ENCODE measurements at regions not wholly inside any gene's neighbourhood (a gene's known extent, or its start where the extent isn't known, plus 50 kb on each side); places are given as distances from the start of the nearest gene placed in this dataset.
"Not testable (repeated sequence)": the region's sequence is repeated elsewhere in the genome, so short reads cannot be mapped to it uniquely, and the experiment has no call there.

GRCh38 chr3:154625756-154626155 lies 195.8 kb upstream of the GPR149 start:
- Mint-ChIP-seq H3K4me1 (ENCODE audit: low read depth) (no peaks in the 10 kb centered on the region), H3K36me3 (ENCODE audit: low read depth) (no peaks in the 10 kb centered on the region), H3K9me3 (ENCODE audit: low read depth) (peaks cover 31% of the 10 kb centered on the region), H3K4me3 (ENCODE audit: unreplicated experiment) (no peak overlapping the region), H3K27ac (ENCODE audit: unreplicated experiment) (no peak overlapping the region), H3K27me3 (ENCODE audit: low read depth) (no peaks in the 10 kb centered on the region)
- DNase-seq (ENCODE audit: low spot score), result no peak
- TF ChIP-seq, protein P1, sequence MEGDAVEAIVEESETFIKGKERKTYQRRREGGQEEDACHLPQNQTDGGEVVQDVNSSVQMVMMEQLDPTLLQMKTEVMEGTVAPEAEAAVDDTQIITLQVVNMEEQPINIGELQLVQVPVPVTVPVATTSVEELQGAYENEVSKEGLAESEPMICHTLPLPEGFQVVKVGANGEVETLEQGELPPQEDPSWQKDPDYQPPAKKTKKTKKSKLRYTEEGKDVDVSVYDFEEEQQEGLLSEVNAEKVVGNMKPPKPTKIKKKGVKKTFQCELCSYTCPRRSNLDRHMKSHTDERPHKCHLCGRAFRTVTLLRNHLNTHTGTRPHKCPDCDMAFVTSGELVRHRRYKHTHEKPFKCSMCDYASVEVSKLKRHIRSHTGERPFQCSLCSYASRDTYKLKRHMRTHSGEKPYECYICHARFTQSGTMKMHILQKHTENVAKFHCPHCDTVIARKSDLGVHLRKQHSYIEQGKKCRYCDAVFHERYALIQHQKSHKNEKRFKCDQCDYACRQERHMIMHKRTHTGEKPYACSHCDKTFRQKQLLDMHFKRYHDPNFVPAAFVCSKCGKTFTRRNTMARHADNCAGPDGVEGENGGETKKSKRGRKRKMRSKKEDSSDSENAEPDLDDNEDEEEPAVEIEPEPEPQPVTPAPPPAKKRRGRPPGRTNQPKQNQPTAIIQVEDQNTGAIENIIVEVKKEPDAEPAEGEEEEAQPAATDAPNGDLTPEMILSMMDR (IDR thresholded peaks at IDR 0.05), result no peak

GRCh38 chr3:154619621-154620020 lies 189.6 kb upstream of the GPR149 start:
- not testable (repeated sequence) for H3K27ac Mint-ChIP-seq (ENCODE audit: unreplicated experiment); H3K4me3 Mint-ChIP-seq (ENCODE audit: unreplicated experiment); H3K4me1 Mint-ChIP-seq (ENCODE audit: low read depth); DNase-seq (ENCODE audit: low spot score); H3K36me3 Mint-ChIP-seq (ENCODE audit: low read depth); H3K27me3 Mint-ChIP-seq (ENCODE audit: low read depth)
- peaks cover 28% of the 10 kb centered on the region for H3K9me3 Mint-ChIP-seq (ENCODE audit: low read depth)

DNA sequence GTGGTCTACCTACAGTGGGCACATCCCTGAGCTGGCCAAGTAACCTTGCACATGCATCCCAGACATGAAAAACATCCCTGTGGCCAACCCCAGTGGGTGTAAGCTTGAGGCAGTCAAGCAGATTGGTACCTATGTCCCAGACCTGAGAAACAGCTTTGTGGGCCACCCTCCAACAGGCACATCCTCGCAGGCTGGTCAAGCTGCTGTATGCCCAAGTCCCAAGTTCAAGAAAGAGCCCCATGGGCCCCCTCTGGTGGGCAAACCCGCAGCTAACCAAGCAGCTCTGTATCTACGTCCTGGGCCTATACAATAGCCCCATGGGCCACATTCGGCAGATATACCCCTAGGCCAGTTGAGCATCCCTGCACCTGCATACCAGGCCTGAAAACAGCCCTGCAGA lies 186.3 kb upstream of the GPR149 start:
- Mint-ChIP-seq H3K27me3 (ENCODE audit: low read depth) (peaks cover 2% of the 10 kb centered on the region), H3K36me3 (ENCODE audit: low read depth) (no peaks in the 10 kb centered on the region), H3K27ac (ENCODE audit: unreplicated experiment) (no peak overlapping the region), H3K4me1 (ENCODE audit: low read depth) (no peaks in the 10 kb centered on the region), H3K9me3 (ENCODE audit: low read depth) (peaks cover 19% of the 10 kb centered on the region), H3K4me3 (ENCODE audit: unreplicated experiment) (no peak overlapping the region)
- no peak for DNase-seq (ENCODE audit: low spot score)
- TF ChIP-seq, protein P1 (IDR thresholded peaks at IDR 0.05), result no peak

- Mint-ChIP-seq H3K27ac (ENCODE audit: unreplicated experiment) (no peak overlapping the region), H3K27me3 (ENCODE audit: low read depth) (peaks cover 4% of the 10 kb centered on the region), H3K36me3 (ENCODE audit: low read depth) (no peaks in the 10 kb centered on the region), H3K9me3 (ENCODE audit: low read depth) (peaks cover 15% of the 10 kb centered on the region), H3K4me1 (ENCODE audit: low read depth) (no peaks in the 10 kb centered on the region), H3K4me3 (ENCODE audit: unreplicated experiment) (no peak overlapping the region)
- TF ChIP-seq, protein P1 (IDR thresholded peaks at IDR 0.05), result no peak
- DNase-seq (ENCODE audit: low spot score), result no peak
Measured at GRCh38 chr3:154615471-154615870, 185.5 kb upstream of the GPR149 start.

DNA sequence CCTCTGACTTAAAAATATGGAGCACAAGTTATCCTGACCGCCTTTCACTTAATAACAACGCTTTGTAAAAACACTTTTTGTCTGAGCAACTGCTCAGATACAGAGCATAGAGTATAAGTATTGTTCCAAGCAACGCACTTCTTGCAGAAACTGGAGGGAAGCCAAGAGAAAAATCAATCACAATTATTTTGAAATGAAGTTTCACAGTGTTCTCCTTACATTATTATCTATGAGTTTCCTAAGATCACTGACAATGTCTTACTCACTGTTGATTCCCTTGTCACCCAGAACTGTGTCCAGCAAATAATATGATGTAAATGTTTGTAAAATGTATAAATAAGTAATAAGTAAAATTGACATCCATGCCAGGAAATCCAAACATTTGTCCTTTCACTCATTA lies 184.6 kb upstream of the GPR149 start:
- TF ChIP-seq, protein P1 (IDR thresholded peaks at IDR 0.05), result no peak
- no peaks in the 10 kb centered on the region for H3K36me3 Mint-ChIP-seq (ENCODE audit: low read depth)
- peaks cover 4% of the 10 kb centered on the region for H3K27me3 Mint-ChIP-seq (ENCODE audit: low read depth)
- H3K4me1 Mint-ChIP-seq (ENCODE audit: low read depth), result no peaks in the 10 kb centered on the region
- no peak for DNase-seq (ENCODE audit: low spot score)
- no peak overlapping the region for H3K4me3 Mint-ChIP-seq (ENCODE audit: unreplicated experiment)
- peaks cover 13% of the 10 kb centered on the region for H3K9me3 Mint-ChIP-seq (ENCODE audit: low read depth)
- H3K27ac Mint-ChIP-seq (ENCODE audit: unreplicated experiment), result no peak overlapping the region

- peaks cover 4% of the 10 kb centered on the region for H3K27me3 Mint-ChIP-seq (ENCODE audit: low read depth)
- TF ChIP-seq, protein P1 (IDR thresholded peaks at IDR 0.05), result no peak
- no peaks in the 10 kb centered on the region for H3K4me1 Mint-ChIP-seq (ENCODE audit: low read depth)
- H3K36me3 Mint-ChIP-seq (ENCODE audit: low read depth), result no peaks in the 10 kb centered on the region
- no peak overlapping the region for H3K27ac Mint-ChIP-seq (ENCODE audit: unreplicated experiment)
- H3K4me3 Mint-ChIP-seq (ENCODE audit: unreplicated experiment), result no peak overlapping the region
- DNase-seq (ENCODE audit: low spot score), result no peak
- peaks cover 13% of the 10 kb centered on the region for H3K9me3 Mint-ChIP-seq (ENCODE audit: low read depth)
Measured at GRCh38 chr3:154614078-154614477, 184.1 kb upstream of the GPR149 start.
